ENCODE measurements at regions not wholly inside any gene's neighbourhood (a gene's known extent, or its start where the extent isn't known, plus 50 kb on each side); places are given as distances from the start of the nearest gene placed in this dataset.

GRCh38 chr1:96990136-96990535, 268.6 kb downstream of the PTBP2 start:
- FAIRE-seq: no peak

DNA sequence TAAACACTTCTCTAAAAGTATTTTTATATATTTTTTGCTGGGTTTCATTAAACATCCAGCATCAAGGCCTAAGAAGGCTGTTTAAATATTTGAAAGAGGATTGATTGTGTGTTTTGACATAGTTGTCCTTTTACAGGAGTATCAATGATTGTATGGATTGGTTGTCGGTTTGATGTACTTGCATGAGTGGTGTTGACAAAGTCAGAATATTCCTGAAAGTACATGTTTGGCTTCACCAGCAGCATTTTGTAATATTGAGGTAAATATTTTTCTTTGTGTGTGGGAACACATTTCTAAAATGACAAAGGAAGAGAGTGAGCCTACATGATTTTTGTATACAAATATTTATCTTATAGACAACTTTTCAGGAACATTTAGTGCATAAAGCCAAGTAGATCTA, 269.7 kb downstream of the PTBP2 start:
- no peak for DNase-seq (ENCODE audit: extremely low spot score, insufficient read length, low read depth)

More at GRCh38 chr1:96990136-96990535, 268.6 kb downstream of the PTBP2 start:
- no peak for DNase-seq (ENCODE audit: extremely low spot score, insufficient read length, low read depth)

DNA sequence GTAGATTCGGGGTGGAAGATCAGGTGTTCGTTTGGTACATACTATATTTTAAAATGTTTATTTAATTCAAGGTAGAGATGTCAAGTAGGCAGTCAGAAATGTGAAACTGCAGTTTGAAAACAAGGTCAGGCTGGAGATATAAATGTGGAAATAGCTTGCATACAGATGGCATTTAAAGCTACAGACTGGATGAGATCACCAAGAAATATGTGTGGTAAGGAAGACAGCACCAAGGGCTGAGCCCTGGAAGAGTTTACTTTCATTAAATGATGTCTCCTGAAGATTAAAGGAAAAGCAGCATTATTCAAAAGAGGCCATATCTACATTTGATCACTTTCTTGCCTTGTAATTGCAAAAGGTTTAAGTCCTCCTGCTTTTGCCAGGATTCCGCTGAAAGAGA, 271.3 kb downstream of the PTBP2 start:
- FAIRE-seq: no peak

More for the DNA sequence above, 269.7 kb downstream of the PTBP2 start:
- no peak for FAIRE-seq

GRCh38 chr1:96995351-96995750, 273.8 kb downstream of the PTBP2 start:
- DNase-seq (ENCODE audit: extremely low spot score, insufficient read length, low read depth): no peak
- no peak for FAIRE-seq

More for the DNA sequence above, 271.3 kb downstream of the PTBP2 start:
- DNase-seq (ENCODE audit: extremely low spot score, insufficient read length, low read depth): no peak

DNA sequence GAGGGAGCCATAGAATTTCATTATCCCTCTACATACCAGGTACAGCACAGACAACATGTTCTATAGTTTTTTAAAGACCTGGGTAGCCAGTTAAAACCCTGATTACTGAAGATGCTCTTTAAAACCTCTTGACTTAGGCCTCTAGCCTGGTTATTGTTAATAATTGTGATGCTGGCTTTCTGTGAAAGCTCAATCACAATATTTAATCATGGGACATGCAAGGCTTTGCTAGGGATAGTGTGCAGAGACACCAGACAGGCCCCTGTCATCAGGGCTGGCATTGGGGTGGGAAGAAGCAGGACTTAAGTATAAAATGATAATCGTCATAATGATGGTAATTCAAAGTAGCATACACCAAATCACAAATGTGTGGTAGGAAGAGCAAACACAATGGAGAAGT, 274.4 kb downstream of the PTBP2 start:
- DNase-seq (ENCODE audit: extremely low spot score, insufficient read length, low read depth) (no peak), FAIRE-seq (no peak)

DNA sequence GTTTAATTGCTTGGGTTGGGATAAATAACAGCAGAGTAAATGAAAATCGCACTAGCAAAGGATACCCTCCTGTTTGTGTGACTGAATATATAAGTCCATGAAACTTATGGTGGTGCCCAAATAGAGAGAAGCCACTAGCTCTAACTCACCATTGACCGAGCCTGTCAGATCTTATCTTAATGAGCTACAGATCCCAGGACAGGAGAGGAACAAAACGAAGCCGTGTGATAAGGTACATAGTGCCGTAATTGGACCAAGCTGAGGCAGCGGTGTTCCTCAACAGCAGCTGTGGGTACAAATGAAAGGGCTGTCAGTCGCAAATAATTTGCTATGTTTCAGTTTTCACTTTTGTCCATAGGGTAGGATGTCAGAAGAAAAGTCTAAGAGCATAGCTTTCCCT, 276.1 kb downstream of the PTBP2 start:
- DNase-seq (ENCODE audit: extremely low spot score, insufficient read length, low read depth) (no peak), FAIRE-seq (no peak)

DNA sequence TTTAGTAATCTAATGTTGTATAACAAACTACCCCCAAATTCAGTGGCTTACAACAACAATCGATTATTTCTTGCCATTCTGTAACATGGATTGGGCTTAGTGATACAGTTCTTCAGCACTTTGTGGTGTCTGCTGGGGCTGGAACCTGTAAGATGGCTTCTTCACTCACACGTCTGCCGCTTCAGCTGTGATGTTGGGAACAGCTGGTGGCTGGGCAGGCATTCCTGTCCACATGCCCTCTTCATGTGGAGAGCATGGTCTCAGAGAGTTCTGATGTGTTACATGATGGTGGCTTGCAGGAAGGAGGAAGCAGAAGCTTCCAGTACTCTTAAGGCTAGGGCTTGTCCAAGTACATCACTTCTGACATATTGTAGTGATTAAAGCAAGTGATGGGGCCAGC, 276.9 kb downstream of the PTBP2 start:
- FAIRE-seq: no peak

DNA sequence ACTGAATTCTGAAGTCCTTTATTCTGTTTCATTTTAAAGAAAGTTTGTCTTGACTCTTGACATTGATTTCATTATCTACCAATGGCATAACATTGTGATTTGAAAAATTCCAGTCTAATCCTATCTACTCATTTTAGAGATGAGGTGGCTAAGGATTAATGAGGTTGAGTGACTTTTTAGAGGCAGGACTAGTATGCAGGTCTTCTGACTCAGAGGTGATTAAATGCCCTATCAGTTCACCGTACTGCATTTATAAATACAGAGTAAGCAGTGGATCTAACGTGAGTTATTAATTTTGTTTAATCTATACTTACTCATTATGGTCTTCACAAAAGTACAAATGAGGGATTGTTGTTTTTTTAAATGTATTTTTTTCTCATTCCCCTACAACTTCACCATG, 277.6 kb downstream of the PTBP2 start:
- DNase-seq (ENCODE audit: extremely low spot score, insufficient read length, low read depth) (no peak), FAIRE-seq (no peak)

More for the DNA sequence above, 276.9 kb downstream of the PTBP2 start:
- no peak for DNase-seq (ENCODE audit: extremely low spot score, insufficient read length, low read depth)

GRCh38 chr1:97004054-97004453, 282.5 kb downstream of the PTBP2 start:
- FAIRE-seq (no peak), DNase-seq (ENCODE audit: extremely low spot score, insufficient read length, low read depth) (no peak)

DNA sequence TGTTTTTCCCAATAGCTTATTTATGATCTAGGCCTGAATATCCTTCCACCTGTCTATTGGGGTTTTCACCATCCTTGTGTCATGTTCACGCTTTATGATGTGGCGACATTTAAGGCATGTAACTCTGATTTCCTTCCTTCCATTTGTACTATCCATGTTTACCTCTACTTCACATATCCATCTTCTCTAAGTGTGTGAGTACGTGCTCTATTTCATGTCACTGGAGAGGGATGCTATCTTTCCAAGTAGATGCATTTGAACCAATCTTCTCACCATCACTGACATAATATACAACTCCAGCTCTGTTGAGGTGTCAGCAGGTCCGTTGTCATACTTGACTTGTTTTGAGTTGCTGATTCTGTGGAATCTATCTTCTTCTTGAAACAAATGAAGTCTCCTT, 283.2 kb downstream of the PTBP2 start:
- no peak for FAIRE-seq

GRCh38 chr1:97006044-97006661, 284.6 kb downstream of the PTBP2 start:
- no peak for DNase-seq (ENCODE audit: extremely low spot score, insufficient read length, low read depth)
- no peak for FAIRE-seq

More for the DNA sequence above, 283.2 kb downstream of the PTBP2 start:
- no peak for DNase-seq (ENCODE audit: extremely low spot score, insufficient read length, low read depth)

GRCh38 chr1:97007840-97008604, 286.4 kb downstream of the PTBP2 start:
- no peak for FAIRE-seq
- no peak for DNase-seq (ENCODE audit: extremely low spot score, insufficient read length, low read depth)

DNA sequence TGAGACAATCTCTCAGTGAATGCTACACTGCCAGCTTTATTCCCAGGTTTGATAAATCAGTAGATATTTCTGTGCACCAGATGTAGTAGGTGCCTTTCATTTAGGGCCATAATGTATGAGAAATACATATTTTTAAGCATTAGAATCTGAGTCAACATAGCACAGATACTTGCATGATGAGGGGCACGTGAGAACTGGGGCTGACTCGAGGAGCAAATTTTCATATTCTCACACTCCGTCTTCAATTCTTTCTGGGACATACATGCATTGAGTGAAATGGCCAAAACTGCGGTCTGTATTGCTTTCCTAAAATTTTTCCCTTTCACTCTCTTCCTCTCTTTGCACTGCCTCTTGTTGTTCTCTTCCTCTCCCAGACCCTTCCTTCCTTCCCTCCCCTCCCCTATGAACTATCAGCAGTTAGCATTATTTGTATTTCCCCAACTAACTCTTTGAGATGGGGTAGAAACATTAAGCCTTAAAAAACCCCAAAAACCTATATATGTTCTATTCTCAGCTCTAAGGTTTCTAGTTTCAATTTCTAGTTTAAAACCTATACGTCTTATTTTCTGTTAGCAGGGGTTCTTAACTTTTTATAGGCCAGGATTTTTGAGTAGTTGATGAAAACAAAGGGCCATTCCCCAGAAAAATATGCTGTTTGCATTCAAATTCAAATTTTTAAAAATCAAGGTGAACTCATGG, 289.1 kb downstream of the PTBP2 start:
- DNase-seq (ENCODE audit: extremely low spot score, insufficient read length, low read depth) (no peak), FAIRE-seq (no peak)

GRCh38 chr1:97013136-97013535, 291.6 kb downstream of the PTBP2 start:
- DNase-seq (ENCODE audit: extremely low spot score, insufficient read length, low read depth): no peak
- no peak for FAIRE-seq

GRCh38 chr1:97013941-97014340, 292.4 kb downstream of the PTBP2 start:
- FAIRE-seq: no peak

GRCh38 chr1:97014426-97014825, 292.8 kb downstream of the PTBP2 start:
- DNase-seq (ENCODE audit: extremely low spot score, insufficient read length, low read depth) (no peak), FAIRE-seq (no peak)

More at GRCh38 chr1:97013941-97014340, 292.4 kb downstream of the PTBP2 start:
- DNase-seq (ENCODE audit: extremely low spot score, insufficient read length, low read depth): no peak

- FAIRE-seq (no peak), DNase-seq (ENCODE audit: extremely low spot score, insufficient read length, low read depth) (no peak)
These were observed 296.3 kb downstream of the PTBP2 start for GRCh38 chr1:97017895-97018294.

Data from GM18507 (cell line).